GM23248 (cell line): ENCODE measurements at regions not wholly inside any gene's neighbourhood (a gene's known extent, or its start where the extent isn't known, plus 50 kb on each side); places are given as distances from the start of the nearest gene placed in this dataset.

Experiments
- EZH2 ChIP-seq: fragments of 200-600 bp; sonication (generic); IDR thresholded peaks from 2 replicates; pipeline ENCODE4 v1.6.1; 2018; ENCODE audit warnings: antibody characterized with exemption, mild to moderate bottlenecking; ENCODE audit not compliant: insufficient read depth, poor library complexity, severe bottlenecking
- EZH2phosphoT487 ChIP-seq: fragments of 200-600 bp; sonication (generic); IDR thresholded peaks from 2 replicates; pipeline ENCODE4 v1.6.1; 2018; ENCODE audit warnings: antibody characterized with exemption, moderate library complexity, mild to moderate bottlenecking, low read depth; ENCODE audit not compliant: insufficient read depth

DNA sequence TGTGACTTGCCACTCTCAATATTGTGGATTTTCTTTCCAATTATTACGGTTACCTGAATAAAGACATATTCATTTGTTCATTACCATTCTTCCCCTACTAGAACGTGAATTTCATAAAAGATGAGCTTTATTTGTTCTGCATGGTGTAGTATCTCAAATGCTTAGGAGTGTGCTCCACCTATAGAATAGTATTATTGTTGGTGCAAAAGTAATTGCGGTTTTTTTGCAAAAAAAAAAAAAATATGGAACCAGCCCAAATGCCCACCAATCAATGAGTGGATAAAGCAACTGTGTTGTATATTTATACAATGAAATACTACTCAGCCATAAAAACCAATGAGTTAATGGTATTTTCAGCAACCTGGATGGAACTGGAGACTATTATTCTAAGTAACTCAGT lies 525.5 kb upstream of the PRKX start:
- no peak for TF ChIP-seq EZH2phosphoT487
- TF ChIP-seq EZH2 = no peak
